ENCODE measurements at regions not wholly inside any gene's neighbourhood (a gene's known extent, or its start where the extent isn't known, plus 50 kb on each side); places are given as distances from the start of the nearest gene placed in this dataset.
"Not testable (repeated sequence)": the region's sequence is repeated elsewhere in the genome, so short reads cannot be mapped to it uniquely, and the experiment has no call there.

GRCh38 chr16:86882586-86883280 lies 304.4 kb downstream of the FOXL1 start:
- peak; percentile 76 for ATAC-seq
- DNase-seq (ENCODE audit: missing footprints) = no peak
- intact Hi-C loops (cut with DNase I) = no loop called here

GRCh38 chr16:86883583-86884389 lies 305.4 kb downstream of the FOXL1 start:
- DNase-seq (ENCODE audit: missing footprints) = no peak

GRCh38 chr16:86884390-86884650 lies 306.0 kb downstream of the FOXL1 start:
- intact Hi-C loops (cut with DNase I) = no loop called here
- no peak for ATAC-seq

More at GRCh38 chr16:86883583-86884389, 305.4 kb downstream of the FOXL1 start:
- no peak for ATAC-seq
- intact Hi-C loops (cut with DNase I) = no loop called here

GRCh38 chr16:86885139-86885538 lies 306.8 kb downstream of the FOXL1 start:
- ATAC-seq = no peak
- no peak for DNase-seq (ENCODE audit: missing footprints)
- intact Hi-C loops (cut with DNase I) = no loop called here

More at GRCh38 chr16:86884390-86884650, 306.0 kb downstream of the FOXL1 start:
- no peak for DNase-seq (ENCODE audit: missing footprints)

- ATAC-seq (no peak), DNase-seq (ENCODE audit: missing footprints) (no peak)
These were observed 308.3 kb downstream of the FOXL1 start for GRCh38 chr16:86886651-86887050.

GRCh38 chr16:86887416-86887815 lies 309.1 kb downstream of the FOXL1 start:
- DNase-seq (ENCODE audit: missing footprints) = no peak
- no peak for ATAC-seq
- intact Hi-C loops (cut with DNase I) = no loop called here

More at GRCh38 chr16:86886651-86887050, 308.3 kb downstream of the FOXL1 start:
- intact Hi-C loops (cut with DNase I) = no loop called here

- intact Hi-C loops (cut with DNase I) = no loop called here
These were observed 310.1 kb downstream of the FOXL1 start for GRCh38 chr16:86888231-86889053.

GRCh38 chr16:86889054-86889366 lies 310.7 kb downstream of the FOXL1 start:
- intact Hi-C loops (cut with DNase I) = not testable (repeated sequence)

More at GRCh38 chr16:86888231-86889053, 310.1 kb downstream of the FOXL1 start:
- ATAC-seq = no peak
- no peak for DNase-seq (ENCODE audit: missing footprints)

GRCh38 chr16:86889974-86890373 lies 311.6 kb downstream of the FOXL1 start:
- intact Hi-C loops (cut with DNase I) = no loop called here
- no peak for ATAC-seq
- no peak for DNase-seq (ENCODE audit: missing footprints)

More at GRCh38 chr16:86889054-86889366, 310.7 kb downstream of the FOXL1 start:
- DNase-seq (ENCODE audit: missing footprints); ATAC-seq: not testable (repeated sequence)

GRCh38 chr16:86891121-86891520 lies 312.8 kb downstream of the FOXL1 start:
- intact Hi-C loops (cut with DNase I) = no loop called here
- ATAC-seq (no peak), DNase-seq (ENCODE audit: missing footprints) (no peak)

GRCh38 chr16:86891631-86892030 lies 313.3 kb downstream of the FOXL1 start:
- intact Hi-C loops (cut with DNase I) = no loop called here
- ATAC-seq (no peak), DNase-seq (ENCODE audit: missing footprints) (peak; percentile 44)

GRCh38 chr16:86892509-86892908 lies 314.2 kb downstream of the FOXL1 start:
- DNase-seq (ENCODE audit: missing footprints) (no peak), ATAC-seq (no peak)
- intact Hi-C loops (cut with DNase I) = no loop called here

- intact Hi-C loops (cut with DNase I) = no loop called here
These were observed 315.2 kb downstream of the FOXL1 start for GRCh38 chr16:86893506-86893905.

GRCh38 chr16:86894029-86894567 lies 315.7 kb downstream of the FOXL1 start:
- ATAC-seq = no peak
- DNase-seq (ENCODE audit: missing footprints) = no peak
- intact Hi-C loops (cut with DNase I) = no loop called here

More at GRCh38 chr16:86893506-86893905, 315.2 kb downstream of the FOXL1 start:
- ATAC-seq = no peak
- DNase-seq (ENCODE audit: missing footprints) = no peak

- ATAC-seq (no peak), DNase-seq (ENCODE audit: missing footprints) (no peak)
- intact Hi-C loops (cut with DNase I) = no loop called here
These were observed 316.6 kb downstream of the FOXL1 start for GRCh38 chr16:86894925-86895324.

- intact Hi-C loops (cut with DNase I) = no loop called here
- ATAC-seq (no peak), DNase-seq (ENCODE audit: missing footprints) (no peak)
These were observed 317.3 kb downstream of the FOXL1 start for GRCh38 chr16:86895606-86896005.

- intact Hi-C loops (cut with DNase I) = no loop called here
- DNase-seq (ENCODE audit: missing footprints) (no peak), ATAC-seq (no peak)
These were observed 318.6 kb downstream of the FOXL1 start for GRCh38 chr16:86896976-86897375.

- DNase-seq (ENCODE audit: missing footprints) = no peak
- no peak for ATAC-seq
- intact Hi-C loops (cut with DNase I) = no loop called here
These were observed 319.1 kb downstream of the FOXL1 start for GRCh38 chr16:86897486-86897885.

GRCh38 chr16:86898386-86898785 lies 320.0 kb downstream of the FOXL1 start:
- ATAC-seq = no peak
- no peak for DNase-seq (ENCODE audit: missing footprints)
- intact Hi-C loops (cut with DNase I) = no loop called here

Data from Right ventricle myocardium inferior (tissue), 1 donor.